GM12801 (cell line): ENCODE measurements at regions not wholly inside any gene's neighbourhood (a gene's known extent, or its start where the extent isn't known, plus 50 kb on each side); places are given as distances from the start of the nearest gene placed in this dataset.

Experiments
- TF ChIP-seq, protein P1 (sequence below): IDR thresholded peaks from one replicate; pipeline ENCODE4 v1.5.1; 2011; ENCODE audit warnings: control low read depth; ENCODE audit not compliant: insufficient read length; ENCODE audit errors: extremely low read depth

DNA sequence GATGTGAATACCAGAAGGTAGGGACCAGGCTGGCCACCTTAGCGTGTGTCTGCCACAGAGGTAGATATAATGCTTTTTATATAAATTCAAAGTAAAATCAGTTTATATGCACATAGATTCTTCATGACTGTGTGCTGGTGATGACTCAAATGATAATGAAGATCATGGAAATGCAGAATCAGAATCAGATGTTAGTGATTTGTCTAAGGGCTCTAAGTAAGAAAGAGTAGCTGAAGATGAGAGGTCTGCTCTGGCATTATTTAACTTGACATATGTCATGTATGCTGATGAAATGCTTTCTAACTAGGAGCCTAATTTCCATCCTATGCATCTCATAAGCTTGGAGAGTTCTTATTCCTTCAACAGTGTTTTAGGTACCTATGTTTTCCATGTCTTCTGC is 50.3 kb upstream of the DPH6 start:
- TF ChIP-seq, protein P1, sequence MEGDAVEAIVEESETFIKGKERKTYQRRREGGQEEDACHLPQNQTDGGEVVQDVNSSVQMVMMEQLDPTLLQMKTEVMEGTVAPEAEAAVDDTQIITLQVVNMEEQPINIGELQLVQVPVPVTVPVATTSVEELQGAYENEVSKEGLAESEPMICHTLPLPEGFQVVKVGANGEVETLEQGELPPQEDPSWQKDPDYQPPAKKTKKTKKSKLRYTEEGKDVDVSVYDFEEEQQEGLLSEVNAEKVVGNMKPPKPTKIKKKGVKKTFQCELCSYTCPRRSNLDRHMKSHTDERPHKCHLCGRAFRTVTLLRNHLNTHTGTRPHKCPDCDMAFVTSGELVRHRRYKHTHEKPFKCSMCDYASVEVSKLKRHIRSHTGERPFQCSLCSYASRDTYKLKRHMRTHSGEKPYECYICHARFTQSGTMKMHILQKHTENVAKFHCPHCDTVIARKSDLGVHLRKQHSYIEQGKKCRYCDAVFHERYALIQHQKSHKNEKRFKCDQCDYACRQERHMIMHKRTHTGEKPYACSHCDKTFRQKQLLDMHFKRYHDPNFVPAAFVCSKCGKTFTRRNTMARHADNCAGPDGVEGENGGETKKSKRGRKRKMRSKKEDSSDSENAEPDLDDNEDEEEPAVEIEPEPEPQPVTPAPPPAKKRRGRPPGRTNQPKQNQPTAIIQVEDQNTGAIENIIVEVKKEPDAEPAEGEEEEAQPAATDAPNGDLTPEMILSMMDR, result no peak

DNA sequence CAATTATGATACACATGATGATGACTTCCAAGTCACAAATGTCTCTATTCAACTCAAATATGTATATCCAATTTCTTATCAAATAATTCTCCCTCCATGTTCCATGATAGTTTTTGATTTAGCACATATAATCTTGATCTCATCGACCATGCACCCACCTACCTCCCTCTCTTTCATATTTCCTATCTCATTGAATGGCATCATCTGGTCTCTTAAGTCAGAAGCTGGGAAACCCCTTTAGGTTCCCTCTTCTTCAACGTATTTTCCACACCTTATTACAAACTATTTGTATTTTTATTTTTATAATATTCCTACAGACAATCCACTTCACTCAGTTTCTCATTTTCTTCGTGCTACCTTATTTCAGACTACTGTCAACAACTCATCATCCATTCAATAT is 56.9 kb upstream of the DPH6 start:
- TF ChIP-seq, protein P1, result no peak

DNA sequence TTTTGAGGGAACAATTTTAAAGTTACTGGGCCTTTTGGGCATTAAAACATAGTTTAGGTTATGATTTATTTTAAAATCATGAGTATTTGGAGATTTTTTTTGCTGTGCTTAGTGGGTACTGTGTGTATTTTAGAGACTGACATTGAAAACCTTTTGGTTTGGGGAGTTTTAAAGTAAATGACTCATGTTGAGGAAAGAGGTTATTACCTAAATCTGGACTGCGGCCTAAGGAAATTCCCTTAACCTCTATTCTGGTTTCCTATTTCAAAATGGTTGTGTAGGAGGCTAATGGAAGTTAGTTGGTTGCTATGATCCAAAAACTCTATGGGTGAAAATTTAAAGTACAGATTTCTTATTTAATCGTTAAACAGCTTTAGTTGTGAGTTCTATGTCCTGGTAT is 57.3 kb upstream of the DPH6 start:
- TF ChIP-seq, protein P1, result no peak

DNA sequence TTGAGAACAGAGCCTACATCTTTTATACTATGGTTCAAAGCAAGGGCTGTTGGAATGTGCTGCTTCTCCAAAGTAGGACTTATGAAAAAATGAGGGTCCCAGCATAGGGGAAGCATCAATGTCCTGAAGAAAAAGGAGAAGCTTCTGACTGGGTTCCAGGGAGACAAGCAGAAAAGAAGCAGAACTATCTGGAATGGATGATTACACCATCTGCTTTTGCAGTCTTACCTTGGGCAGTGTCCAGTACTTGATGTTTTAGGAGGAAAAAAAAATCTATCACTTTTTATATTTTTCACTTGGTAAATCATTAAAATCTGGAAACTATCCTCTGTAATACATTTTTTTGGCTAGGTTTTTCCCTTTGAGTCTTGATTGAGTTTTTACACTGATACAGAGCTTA is 57.9 kb upstream of the DPH6 start:
- TF ChIP-seq, protein P1, result no peak

DNA sequence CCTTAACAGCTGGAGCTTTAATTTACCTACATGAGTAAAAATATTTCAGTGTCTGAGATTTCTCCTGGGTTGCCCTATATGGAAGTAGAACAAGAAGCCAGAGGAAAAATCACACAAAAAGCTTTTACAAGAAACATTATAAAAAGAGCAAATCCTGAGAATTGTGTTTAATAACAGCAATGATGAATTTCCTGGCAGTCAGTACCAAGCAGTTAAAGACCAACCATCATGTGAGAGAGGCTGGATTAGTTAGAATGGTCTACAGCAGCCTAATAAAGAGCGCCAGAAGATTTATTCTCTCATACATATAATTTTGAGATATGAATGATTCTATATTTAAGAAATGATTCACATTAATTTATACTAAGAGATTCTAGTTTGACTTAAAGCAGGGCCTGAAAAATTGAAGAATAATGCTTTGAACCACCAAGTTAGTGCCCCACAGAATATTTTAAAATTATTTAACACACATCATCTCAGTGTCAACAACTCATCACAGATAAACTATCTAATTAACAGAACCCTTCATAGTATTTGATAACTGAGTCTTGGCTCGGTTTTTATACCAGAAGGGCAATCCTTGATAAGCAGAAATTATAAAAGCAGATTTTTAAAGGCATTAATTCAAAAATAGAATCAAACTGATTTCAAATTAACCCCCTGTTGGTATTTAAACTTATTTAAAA is 59.9 kb upstream of the DPH6 start:
- TF ChIP-seq, protein P1, result no peak

DNA sequence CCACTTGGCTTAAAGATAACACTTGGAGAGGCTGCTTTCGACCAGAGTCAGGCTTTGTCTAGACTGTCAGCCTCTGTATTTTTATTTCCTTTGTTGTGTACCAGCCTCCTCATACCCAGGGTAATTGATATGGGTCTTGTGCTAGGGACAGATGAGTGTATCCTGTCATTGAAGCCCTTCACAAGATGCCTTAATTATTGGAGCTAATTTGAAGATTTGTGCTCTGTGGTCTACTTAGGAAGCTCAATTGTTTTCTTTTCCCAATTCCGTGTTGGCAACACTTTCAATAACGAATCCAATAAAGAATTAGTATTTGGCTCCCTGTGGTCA is 60.5 kb upstream of the DPH6 start:
- TF ChIP-seq, protein P1, result no peak

DNA sequence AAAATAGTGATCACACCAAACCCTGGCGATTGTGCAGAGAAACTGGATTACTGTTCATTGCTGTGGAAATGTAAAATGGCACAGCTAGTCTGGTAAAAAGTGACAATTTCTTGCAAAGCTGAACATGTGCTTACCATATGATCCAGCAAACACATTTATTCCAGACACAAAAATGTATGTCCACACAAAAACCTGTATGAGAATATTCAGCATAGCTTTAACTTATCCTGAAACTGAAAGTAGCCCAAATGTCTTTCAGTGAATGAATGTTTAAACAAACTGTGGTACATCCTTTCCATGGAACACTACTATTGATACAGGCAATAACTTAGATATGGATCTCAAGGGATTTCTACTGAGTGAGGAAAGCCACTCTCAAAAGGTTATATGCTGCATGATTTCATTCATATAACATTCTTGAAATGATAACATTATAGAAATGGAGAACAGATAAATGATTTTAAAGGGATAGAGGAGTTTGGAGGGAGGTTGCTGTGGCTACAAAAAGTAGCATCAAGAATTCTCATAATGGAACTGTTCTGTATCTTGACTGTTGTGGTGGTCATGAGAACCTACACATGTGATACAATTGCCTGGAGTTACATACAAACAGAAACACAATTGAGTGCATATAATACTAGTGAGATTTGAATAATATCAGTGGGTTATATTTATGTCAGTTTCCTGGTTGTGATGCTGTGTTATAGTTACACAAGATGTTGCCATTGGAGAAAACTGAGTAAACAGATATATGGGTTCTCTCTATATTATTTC is 70.7 kb upstream of the DPH6 start:
- TF ChIP-seq, protein P1, result no peak
